Activated CD8-positive, alpha-beta T cell treated with anti-CD3 and anti-CD28 coated beads for 36 hours (primary cell): ENCODE measurements at regions not wholly inside any gene's neighbourhood (a gene's known extent, or its start where the extent isn't known, plus 50 kb on each side); places are given as distances from the start of the nearest gene placed in this dataset.

Experiments
- ATAC-seq: fragments of 200-7000 bp; cut with Tn5 transposase; one replicate; pipeline ENCODE4 v1.10.0; 2021; ENCODE audit warnings: mild to moderate bottlenecking, moderate library complexity
- CTCF ChIA-PET: fragments of 350-600 bp; sonication (Branson Sonifier 250); formaldehyde crosslinking; loops from one replicate; lab custom pipeline; 2021; ENCODE audit warnings: antibody characterized with exemption; lab: Charles Lee
- POLR2A ChIA-PET: fragments of 350-600 bp; sonication (Branson Sonifier 250); formaldehyde crosslinking; loops from one replicate; lab custom pipeline; 2021; ENCODE audit warnings: antibody characterized with exemption; lab: Charles Lee
- DNase-seq: peaks from one replicate; pipeline ENCODE4 v3.0.0-alpha.2; 2020
- H3K27ac Mint-ChIP-seq: one replicate; pipeline ENCODE4 v1.8.0; 2021; ENCODE audit warnings: mild to moderate bottlenecking, mixed read lengths
- H3K27me3 Mint-ChIP-seq: one replicate; pipeline ENCODE4 v1.8.0; 2021; ENCODE audit warnings: mixed read lengths
- H3K36me3 Mint-ChIP-seq: one replicate; pipeline ENCODE4 v1.8.0; 2021; ENCODE audit warnings: low read depth, mixed read lengths
- H3K4me1 Mint-ChIP-seq: one replicate; pipeline ENCODE4 v1.8.0; 2021; ENCODE audit warnings: low read depth, mixed read lengths
- H3K4me3 Mint-ChIP-seq: one replicate; pipeline ENCODE4 v1.8.0; 2021; ENCODE audit warnings: mild to moderate bottlenecking, moderate library complexity, mixed read lengths
- H3K9me3 Mint-ChIP-seq: one replicate; pipeline ENCODE4 v1.8.0; 2021; ENCODE audit warnings: mixed read lengths
- CTCF ChIP-seq: fragments of 200-600 bp; IDR thresholded peaks from one replicate; pipeline ENCODE4 v1.8.0; 2022; ENCODE audit warnings: antibody characterized with exemption, mild to moderate bottlenecking
- intact Hi-C: fragments of 100-400 bp; cut with micrococcal nuclease; formaldehyde crosslinking; loops from one replicate; pipeline ENCODE4 v1.10.0; 2022

- Mint-ChIP-seq H3K4me3 (no peak overlapping the region), H3K9me3 (no peaks in the 10 kb centered on the region), H3K27me3 (peaks cover 2% of the 10 kb centered on the region), H3K4me1 (no peaks in the 10 kb centered on the region), H3K36me3 (no peaks in the 10 kb centered on the region), H3K27ac (no peak overlapping the region)
- no peak for DNase-seq
- no peak for ATAC-seq
- ChIA-PET POLR2A (no interaction called here), CTCF (interaction anchor here (1.3 kb wide), 1 partner anchor 75 kb away, joined by 3 read pairs; no protein-coding TSS in a partner anchor)
- no peak for TF ChIP-seq CTCF
- intact Hi-C loops = no loop called here
These were observed 139.0 kb upstream of the HNRNPA3 start for GRCh38 chr2:177073611-177074010.

GRCh38 chr2:177074099-177074710, 138.4 kb upstream of the HNRNPA3 start:
- Mint-ChIP-seq H3K4me1 (no peaks in the 10 kb centered on the region), H3K27ac (no peak overlapping the region), H3K4me3 (no peak overlapping the region), H3K9me3 (no peaks in the 10 kb centered on the region), H3K36me3 (no peaks in the 10 kb centered on the region), H3K27me3 (peaks cover 5% of the 10 kb centered on the region)
- ATAC-seq (no peak), DNase-seq (no peak)
- CTCF ChIA-PET = interaction anchor here (1.3 kb wide), 1 partner anchor 74 kb away, joined by 3 read pairs; no protein-coding TSS in a partner anchor
- intact Hi-C loops = no loop called here
- POLR2A ChIA-PET = no interaction called here
- no peak for TF ChIP-seq CTCF

- Mint-ChIP-seq H3K4me1 (no peaks in the 10 kb centered on the region), H3K27me3 (peaks cover 5% of the 10 kb centered on the region), H3K27ac (no peak overlapping the region), H3K4me3 (no peak overlapping the region), H3K9me3 (no peaks in the 10 kb centered on the region), H3K36me3 (no peaks in the 10 kb centered on the region)
- ChIA-PET POLR2A (no interaction called here), CTCF (no interaction called here)
- intact Hi-C loops = no loop called here
- DNase-seq = no peak
- ATAC-seq = no peak
- no peak for TF ChIP-seq CTCF
These were observed 137.3 kb upstream of the HNRNPA3 start for GRCh38 chr2:177075254-177075653.

GRCh38 chr2:177076636-177077179, 135.9 kb upstream of the HNRNPA3 start:
- TF ChIP-seq CTCF = no peak
- Mint-ChIP-seq H3K4me3 (no peak overlapping the region), H3K4me1 (no peaks in the 10 kb centered on the region), H3K27ac (no peak overlapping the region), H3K27me3 (peaks cover 3% of the 10 kb centered on the region), H3K36me3 (no peaks in the 10 kb centered on the region), H3K9me3 (no peaks in the 10 kb centered on the region)
- no peak for ATAC-seq
- intact Hi-C loops = no loop called here
- CTCF ChIA-PET = interaction anchor here (1.1 kb wide), 1 partner anchor 119 kb away, joined by 3 read pairs; no protein-coding TSS in a partner anchor
- POLR2A ChIA-PET = no interaction called here
- no peak for DNase-seq

- Mint-ChIP-seq H3K27ac (no peak overlapping the region), H3K36me3 (no peaks in the 10 kb centered on the region), H3K4me1 (no peaks in the 10 kb centered on the region), H3K27me3 (peaks cover 3% of the 10 kb centered on the region), H3K4me3 (no peak overlapping the region), H3K9me3 (no peaks in the 10 kb centered on the region)
- no peak for ATAC-seq
- ChIA-PET POLR2A (no interaction called here), CTCF (no interaction called here)
- TF ChIP-seq CTCF = no peak
- no peak for DNase-seq
- intact Hi-C loops = no loop called here
These were observed 134.8 kb upstream of the HNRNPA3 start for GRCh38 chr2:177077778-177078177.
